H1 (cell line): ENCODE measurements at regions not wholly inside any gene's neighbourhood (a gene's known extent, or its start where the extent isn't known, plus 50 kb on each side); places are given as distances from the start of the nearest gene placed in this dataset.

ENCODE experiments used
- CTCF ChIA-PET: fragments of 300-600 bp; sonication (Branson Sonifier 250); formaldehyde crosslinking; loops from one replicate; lab custom pipeline; 2021; ENCODE audit not compliant: partially characterized antibody; lab: Charles Lee
- POLR2A ChIA-PET: fragments of 300-600 bp; sonication (Branson Sonifier 250); formaldehyde crosslinking; loops from one replicate; lab custom pipeline; 2021; ENCODE audit warnings: inconsistent platforms; ENCODE audit not compliant: partially characterized antibody; lab: Charles Lee
- DNase-seq, 2 experiments: peaks; one replicate each; pipeline versions ENCODE4 v3.0.0 to v3.0.0-alpha.2; 2010 to 2022; ENCODE audit warnings: low spot score in 2 of 2, low read depth in 1 of 2, mixed read lengths in 1 of 2
- FAIRE-seq: peaks from 2 replicates; lab custom pipeline; 2011; peaks lifted over from hg19 to GRCh38; lab: Jason Lieb, UNC
- H2AFZ ChIP-seq: 2 replicates; pipeline ENCODE4 v1.8.1; 2012; ENCODE audit warnings: low read length, inconsistent platforms
- H2AK5ac ChIP-seq: 2 replicates; pipeline ENCODE4 v1.6.1; 2013; ENCODE audit warnings: low read depth, low read length
- H2BK120ac ChIP-seq: replicated peaks from 2 replicates; pipeline ENCODE3; 2013; ENCODE audit warnings: low read depth, low read length, inconsistent platforms
- H2BK12ac ChIP-seq: 2 replicates; pipeline ENCODE4 v1.6.1; 2013; ENCODE audit warnings: low read depth, low read length
- H2BK15ac ChIP-seq: 2 replicates; pipeline ENCODE4 v1.6.1; 2013; ENCODE audit warnings: low read length
- H2BK20ac ChIP-seq: 2 replicates; pipeline ENCODE4 v1.6.1; 2013; ENCODE audit warnings: low read length
- H2BK5ac ChIP-seq: 2 replicates; pipeline ENCODE4 v1.6.1; 2013; ENCODE audit warnings: low read depth, low read length
- H3K14ac ChIP-seq: 2 replicates; pipeline ENCODE4 v1.6.1; 2013; ENCODE audit warnings: inconsistent platforms; ENCODE audit not compliant: insufficient read length
- H3K18ac ChIP-seq: 2 replicates; pipeline ENCODE4 v1.6.1; 2013; ENCODE audit warnings: low read length; ENCODE audit errors: extremely low read depth
- H3K23ac ChIP-seq: 2 replicates; pipeline ENCODE4 v1.6.1; 2013; ENCODE audit warnings: inconsistent platforms; ENCODE audit not compliant: insufficient read length
- H3K23me2 ChIP-seq: 2 replicates; pipeline ENCODE4 v1.6.1; 2013; ENCODE audit warnings: low read depth, low read length
- H3K27ac ChIP-seq: 2 replicates; pipeline ENCODE4 v1.6.1; 2011; ENCODE audit warnings: low read depth, low read length, inconsistent platforms
- H3K27me3 ChIP-seq, 4 experiments: replicated peaks in 1 of 4; 1 replicate in 1 of 4; 2 replicates in 3 of 4; pipeline versions ENCODE4 v1.6.1 to v1.8.1; 2011 to 2013; ENCODE audit warnings: low read length in 3 of 4, mild to moderate bottlenecking in 3 of 4, inconsistent platforms in 2 of 4, mixed read lengths in 2 of 4, moderate library complexity in 1 of 4; ENCODE audit not compliant: control insufficient read depth in 3 of 4, insufficient read depth in 3 of 4; ENCODE audit errors: extremely low read depth in 1 of 4
- H3K36me3 ChIP-seq, 4 experiments: 2 replicates each; pipeline versions ENCODE4 v1.6.1 to v1.8.1; 2011 to 2013; ENCODE audit warnings: mild to moderate bottlenecking in 4 of 4, low read length in 3 of 4, moderate library complexity in 2 of 4, control low read depth in 1 of 4, inconsistent platforms in 1 of 4; ENCODE audit not compliant: insufficient read depth in 4 of 4, control insufficient read depth in 2 of 4
- H3K4ac ChIP-seq: replicated peaks from 2 replicates; pipeline ENCODE3; 2013; ENCODE audit warnings: low read length, low read depth, mixed read lengths, inconsistent platforms; ENCODE audit not compliant: insufficient read length
- H3K4me1 ChIP-seq, 4 experiments: replicated peaks in 1 of 4; 1 replicate in 1 of 4; 2 replicates in 3 of 4; pipeline versions ENCODE4 v1.6.1 to v1.8.1; 2011 to 2013; ENCODE audit warnings: low read length in 3 of 4, inconsistent platforms in 2 of 4, mixed read lengths in 1 of 4; ENCODE audit not compliant: insufficient read depth in 4 of 4, control insufficient read depth in 3 of 4
- H3K4me2 ChIP-seq, 2 experiments: 2 replicates each; pipeline versions ENCODE4 v1.6.1 to v1.8.1; 2011 to 2013; ENCODE audit warnings: low read depth in 2 of 2, low read length in 2 of 2, control low read depth in 1 of 2, inconsistent platforms in 1 of 2, mild to moderate bottlenecking in 1 of 2; ENCODE audit not compliant: insufficient read depth in 1 of 2
- H3K4me3 ChIP-seq, 4 experiments: fragments of 200-600, 300-600 bp in 1 of 4; sonication (generic), shearing (Covaris generic), sonication (Bioruptor Twin) in 1 of 4; 2 replicates each; pipeline versions ENCODE4 v1.5.1 to v1.8.1; 2011 to 2016; ENCODE audit warnings: low read length in 4 of 4, low read depth in 3 of 4, control low read depth in 2 of 4, inconsistent platforms in 2 of 4, mild to moderate bottlenecking in 2 of 4, mixed read lengths in 1 of 4, moderate library complexity in 1 of 4; ENCODE audit not compliant: insufficient read depth in 2 of 4; ENCODE audit errors: extremely low read depth in 1 of 4
- H3K56ac ChIP-seq: replicated peaks from 2 replicates; pipeline ENCODE3; 2013; ENCODE audit warnings: low read depth, mild to moderate bottlenecking, mixed read lengths, low read length, inconsistent platforms; ENCODE audit not compliant: insufficient read length
- H3K79me1 ChIP-seq: 2 replicates; pipeline ENCODE4 v1.6.1; 2013; ENCODE audit warnings: low read depth, low read length, control low read depth
- H3K79me2 ChIP-seq, 2 experiments: 2 replicates each; pipeline versions ENCODE4 v1.6.1 to v1.8.1; 2012 to 2013; ENCODE audit warnings: low read length in 2 of 2, mild to moderate bottlenecking in 2 of 2, inconsistent platforms in 1 of 2; ENCODE audit not compliant: insufficient read depth in 2 of 2, control insufficient read depth in 1 of 2
- H3K9ac ChIP-seq, 4 experiments: replicated peaks in 1 of 4; 1 replicate in 1 of 4; 2 replicates in 3 of 4; pipeline versions ENCODE4 v1.6.1 to v1.8.1; 2011 to 2013; ENCODE audit warnings: low read depth in 3 of 4, low read length in 3 of 4, control low read depth in 2 of 4, mild to moderate bottlenecking in 2 of 4, moderate library complexity in 2 of 4, inconsistent platforms in 1 of 4; ENCODE audit errors: extremely low read depth in 1 of 4
- H3K9me3 ChIP-seq, 2 experiments: 2 replicates each; pipeline versions ENCODE4 v1.6.1 to v1.8.1; 2012 to 2013; ENCODE audit warnings: mild to moderate bottlenecking in 2 of 2, moderate library complexity in 2 of 2, control low read depth in 1 of 2, inconsistent platforms in 1 of 2, low read depth in 1 of 2, low read length in 1 of 2, mixed read lengths in 1 of 2; ENCODE audit not compliant: insufficient read depth in 2 of 2
- H4K20me1 ChIP-seq, 2 experiments: replicated peaks in 1 of 2; 2 replicates each; pipeline versions ENCODE3 to v1.8.1; 2011 to 2013; ENCODE audit warnings: inconsistent platforms in 2 of 2, low read length in 2 of 2, mild to moderate bottlenecking in 1 of 2; ENCODE audit not compliant: insufficient read depth in 2 of 2, control insufficient read depth in 1 of 2
- H4K5ac ChIP-seq: 2 replicates; pipeline ENCODE4 v1.6.1; 2013; ENCODE audit warnings: low read length, low read depth, mixed read lengths, inconsistent platforms; ENCODE audit not compliant: insufficient read length
- H4K8ac ChIP-seq: 2 replicates; pipeline ENCODE4 v1.8.0; 2013; ENCODE audit warnings: mild to moderate bottlenecking, moderate library complexity, low read length, inconsistent platforms; ENCODE audit not compliant: insufficient read depth; ENCODE audit errors: extremely low read depth
- H4K91ac ChIP-seq: replicated peaks from 2 replicates; pipeline ENCODE3; 2013; ENCODE audit warnings: low read length, mixed read lengths, inconsistent platforms; ENCODE audit not compliant: insufficient read length
- CHD1 ChIP-seq: IDR thresholded peaks from 2 replicates; pipeline ENCODE4 v1.6.1; 2012; ENCODE audit warnings: low read depth, low read length, improper control_type of control experiment
- POLR2AphosphoS5 ChIP-seq: IDR thresholded peaks from 2 replicates; pipeline ENCODE4 v1.6.1; 2011; ENCODE audit warnings: low read depth, low read length
- WGBS, 2 experiments: shearing (Covaris generic) in 1 of 2; methylation state at CpG; one replicate each; pipeline versions ENCODE4 v1.1.6 to v1.1.7; 2013 to 2015; ENCODE audit warnings: low lambda C conversion rate in 2 of 2, mixed read lengths in 2 of 2, inconsistent platforms in 1 of 2, low coverage in 1 of 2, missing lambda C conversion rate in 1 of 2; ENCODE audit not compliant: insufficient replicate concordance in 2 of 2, insufficient coverage in 1 of 2, insufficient read length in 1 of 2; ENCODE audit errors: extremely low coverage in 1 of 2, missing lambda C conversion rate in 1 of 2; 5-methylcytosine and 5-hydroxymethylcytosine counted together
- TF ChIP-seq, protein P1 (sequence below): IDR thresholded peaks from 2 replicates; pipeline ENCODE4 v1.6.1; 2012; ENCODE audit warnings: inconsistent platforms

DNA sequence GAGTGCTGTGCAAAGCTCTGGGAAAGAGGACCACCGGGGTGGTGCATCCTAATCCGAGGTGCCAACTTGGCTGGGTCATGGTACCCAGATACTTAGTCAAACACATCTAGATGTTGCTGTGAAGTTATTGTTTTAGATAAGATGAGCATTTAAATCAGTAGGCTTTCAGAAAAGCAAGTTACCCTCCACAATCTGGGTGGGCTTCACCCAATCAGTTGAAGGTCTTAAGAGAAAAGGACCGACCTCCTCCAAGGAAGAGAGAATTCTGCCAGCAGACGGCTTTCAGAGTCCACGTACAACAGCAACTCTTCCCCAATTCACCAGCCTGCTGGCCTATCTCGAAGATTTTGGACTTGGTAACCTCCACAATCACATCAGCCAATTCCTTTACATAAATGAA is 338.1 kb downstream of the C16orf95 start:
- Histone ChIP-seq H2AK5ac (no peak overlapping the region), H4K8ac (no peak overlapping the region), H3K27ac (no peak overlapping the region), H3K27me3 (no peaks in the 10 kb centered on the region; a peak in 1 of 7 replicates), H3K79me2 (no peaks in the 10 kb centered on the region), H3K36me3 (no peaks in the 10 kb centered on the region), H2BK12ac (no peak overlapping the region), H3K4me2 (no peak overlapping the region), H3K79me1 (no peaks in the 10 kb centered on the region), H3K14ac (no peak overlapping the region), H3K9ac (no peak overlapping the region), H3K4ac (no peak overlapping the region), H2BK120ac (no peak overlapping the region), H3K4me1 (no peaks in the 10 kb centered on the region), H3K23me2 (peaks cover 3% of the 10 kb centered on the region; the same call in 1 of the 2 replicates), H3K18ac (no peak overlapping the region), H2BK5ac (no peak overlapping the region), H3K23ac (no peak overlapping the region), H2AFZ (no peak overlapping the region), H3K56ac (no peak overlapping the region), H4K91ac (no peak overlapping the region), H4K20me1 (no peaks in the 10 kb centered on the region), H3K9me3 (peaks cover 0 to 2% of the 10 kb centered on the region in 2 experiments; a peak in 2 of 4 replicates), H2BK15ac (no peak overlapping the region), H2BK20ac (no peak overlapping the region), H4K5ac (no peak overlapping the region), H3K4me3 (no peak overlapping the region)
- POLR2A ChIA-PET = interaction anchor here (0.7 kb wide), 1 partner anchor 26 kb away, joined by 5 read pairs; no protein-coding TSS in a partner anchor
- FAIRE-seq (no peak), DNase-seq (no peak)
- WGBS, 2 experiments = 88% methylated on average over 6 of the region's 6 CpGs; no CpG with 5 or more reads in 1 of the 2 experiments
- CTCF ChIA-PET = no interaction called here
- TF ChIP-seq POLR2AphosphoS5 (no peak), CHD1 (no peak)
- TF ChIP-seq, protein P1, sequence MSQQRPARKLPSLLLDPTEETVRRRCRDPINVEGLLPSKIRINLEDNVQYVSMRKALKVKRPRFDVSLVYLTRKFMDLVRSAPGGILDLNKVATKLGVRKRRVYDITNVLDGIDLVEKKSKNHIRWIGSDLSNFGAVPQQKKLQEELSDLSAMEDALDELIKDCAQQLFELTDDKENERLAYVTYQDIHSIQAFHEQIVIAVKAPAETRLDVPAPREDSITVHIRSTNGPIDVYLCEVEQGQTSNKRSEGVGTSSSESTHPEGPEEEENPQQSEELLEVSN = no peak
